22Rv1 (cell line): ENCODE measurements at regions not wholly inside any gene's neighbourhood (a gene's known extent, or its start where the extent isn't known, plus 50 kb on each side); places are given as distances from the start of the nearest gene placed in this dataset.

Experiments used
- CTCF ChIP-seq: fragments of 450-650 bp; IDR thresholded peaks from 2 replicates; pipeline ENCODE4 v1.5.1; 2017; ENCODE audit warnings: mild to moderate bottlenecking
- ZFX ChIP-seq: fragments of 450-650 bp; IDR thresholded peaks from 2 replicates; pipeline ENCODE4 v1.6.1; 2017; ENCODE audit warnings: antibody characterized with exemption, borderline replicate concordance

GRCh38 chr13:40261336-40261735, 405.1 kb downstream of the FOXO1 start:
- TF ChIP-seq CTCF = no peak
- no peak for TF ChIP-seq ZFX
